ENCODE measurements at regions not wholly inside any gene's neighbourhood (a gene's known extent, or its start where the extent isn't known, plus 50 kb on each side); places are given as distances from the start of the nearest gene placed in this dataset.
A peak's percentile ranks its signal among the peaks of the same experiment; 100 is the strongest.

DNA sequence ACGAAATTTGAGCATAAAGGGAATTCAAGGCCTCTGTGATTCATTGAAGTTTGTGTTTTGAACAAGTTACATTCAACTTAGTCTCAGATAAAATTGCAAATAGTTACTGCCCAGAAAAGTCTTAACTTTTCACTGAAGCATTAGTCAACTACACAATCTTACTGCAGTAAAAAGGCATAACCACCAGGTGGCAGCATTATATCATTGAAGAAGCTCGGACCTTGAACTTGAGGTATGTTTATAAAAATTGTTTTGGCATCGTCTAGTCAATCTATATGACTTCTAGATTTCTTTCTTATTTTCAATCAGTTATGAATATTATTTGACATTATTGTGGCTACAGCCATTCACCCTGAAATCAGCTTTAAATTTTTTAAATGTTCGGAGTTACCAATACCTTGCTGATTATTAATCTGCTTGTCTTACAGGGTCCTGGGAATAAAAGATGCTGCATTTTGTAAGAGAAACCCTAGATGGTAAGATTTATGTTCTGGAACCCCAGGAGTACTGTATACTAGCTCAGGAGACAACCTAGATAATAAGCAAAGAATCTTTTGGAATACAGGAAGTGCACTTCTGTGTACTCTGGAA lies 83.9 kb upstream of the GRAMD2B start (continued):
- no peak for TF ChIP-seq U2AF1 (optimal IDR thresholded peaks at IDR 0.05; ENCODE audit: low read depth, low read length)
- TF ChIP-seq CCAR2 (optimal IDR thresholded peaks at IDR 0.05; ENCODE audit: low read depth, low read length): no peak
- TF ChIP-seq IKZF1 (IDR thresholded peaks at IDR 0.05): no peak
- TF ChIP-seq, protein P1, sequence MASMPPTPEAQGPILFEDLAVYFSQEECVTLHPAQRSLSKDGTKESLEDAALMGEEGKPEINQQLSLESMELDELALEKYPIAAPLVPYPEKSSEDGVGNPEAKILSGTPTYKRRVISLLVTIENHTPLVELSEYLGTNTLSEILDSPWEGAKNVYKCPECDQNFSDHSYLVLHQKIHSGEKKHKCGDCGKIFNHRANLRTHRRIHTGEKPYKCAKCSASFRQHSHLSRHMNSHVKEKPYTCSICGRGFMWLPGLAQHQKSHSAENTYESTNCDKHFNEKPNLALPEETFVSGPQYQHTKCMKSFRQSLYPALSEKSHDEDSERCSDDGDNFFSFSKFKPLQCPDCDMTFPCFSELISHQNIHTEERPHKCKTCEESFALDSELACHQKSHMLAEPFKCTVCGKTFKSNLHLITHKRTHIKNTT (CRISPR knock-in tag; IDR thresholded peaks at IDR 0.05): no peak
- no peak for TF ChIP-seq GMEB1 (CRISPR knock-in tag; IDR thresholded peaks at IDR 0.05; ENCODE audit: borderline replicate concordance)
- no peak for TF ChIP-seq PHF5A (CRISPR knock-in tag; IDR thresholded peaks at IDR 0.05; ENCODE audit: low read depth, unreplicated experiment)
- TF ChIP-seq SALL1 (CRISPR knock-in tag; IDR thresholded peaks at IDR 0.05): no peak
- TF ChIP-seq STAG1 (CRISPR knock-in tag; IDR thresholded peaks at IDR 0.05): peak; percentile 90
- no peak for TF ChIP-seq ZNF670 (CRISPR knock-in tag; IDR thresholded peaks at IDR 0.05; ENCODE audit: borderline replicate concordance)
- no peak for TF ChIP-seq CBX2 (IDR thresholded peaks at IDR 0.05; ENCODE audit: low read depth, low read length)
- no peak for TF ChIP-seq CBX2 (CRISPR knock-in tag; IDR thresholded peaks at IDR 0.05; ENCODE audit: low read depth)
- no peak for TF ChIP-seq ZNF292 (CRISPR knock-in tag; IDR thresholded peaks at IDR 0.05; ENCODE audit: borderline replicate concordance, low read depth)
- no peak for TF ChIP-seq ARID2 (CRISPR knock-in tag; IDR thresholded peaks at IDR 0.05; ENCODE audit: borderline replicate concordance)
- TF ChIP-seq RNF2 (conservative IDR thresholded peaks at IDR 0.05; ENCODE audit: low read depth): no peak
- peak; percentile 61 for TF ChIP-seq ARID3A (IDR thresholded peaks at IDR 0.05; ENCODE audit: low read depth, low read length)
- no peak for TF ChIP-seq PAX8 (CRISPR knock-in tag; IDR thresholded peaks at IDR 0.05; ENCODE audit: borderline replicate concordance)
- no peak for TF ChIP-seq HOXA5 (CRISPR knock-in tag; IDR thresholded peaks at IDR 0.05)
- no peak for TF ChIP-seq DNMT1 (CRISPR knock-in tag; IDR thresholded peaks at IDR 0.05)
- TF ChIP-seq, protein P2, sequence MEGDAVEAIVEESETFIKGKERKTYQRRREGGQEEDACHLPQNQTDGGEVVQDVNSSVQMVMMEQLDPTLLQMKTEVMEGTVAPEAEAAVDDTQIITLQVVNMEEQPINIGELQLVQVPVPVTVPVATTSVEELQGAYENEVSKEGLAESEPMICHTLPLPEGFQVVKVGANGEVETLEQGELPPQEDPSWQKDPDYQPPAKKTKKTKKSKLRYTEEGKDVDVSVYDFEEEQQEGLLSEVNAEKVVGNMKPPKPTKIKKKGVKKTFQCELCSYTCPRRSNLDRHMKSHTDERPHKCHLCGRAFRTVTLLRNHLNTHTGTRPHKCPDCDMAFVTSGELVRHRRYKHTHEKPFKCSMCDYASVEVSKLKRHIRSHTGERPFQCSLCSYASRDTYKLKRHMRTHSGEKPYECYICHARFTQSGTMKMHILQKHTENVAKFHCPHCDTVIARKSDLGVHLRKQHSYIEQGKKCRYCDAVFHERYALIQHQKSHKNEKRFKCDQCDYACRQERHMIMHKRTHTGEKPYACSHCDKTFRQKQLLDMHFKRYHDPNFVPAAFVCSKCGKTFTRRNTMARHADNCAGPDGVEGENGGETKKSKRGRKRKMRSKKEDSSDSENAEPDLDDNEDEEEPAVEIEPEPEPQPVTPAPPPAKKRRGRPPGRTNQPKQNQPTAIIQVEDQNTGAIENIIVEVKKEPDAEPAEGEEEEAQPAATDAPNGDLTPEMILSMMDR (CRISPR knock-in tag; IDR thresholded peaks at IDR 0.05): peak; percentile 77
- TF ChIP-seq SMC3 (IDR thresholded peaks at IDR 0.05; ENCODE audit: low read length): peak; percentile 84
- TF ChIP-seq NR1H2 (CRISPR knock-in tag; IDR thresholded peaks at IDR 0.05; ENCODE audit: borderline replicate concordance, low read depth): no peak
- TF ChIP-seq, protein P3, sequence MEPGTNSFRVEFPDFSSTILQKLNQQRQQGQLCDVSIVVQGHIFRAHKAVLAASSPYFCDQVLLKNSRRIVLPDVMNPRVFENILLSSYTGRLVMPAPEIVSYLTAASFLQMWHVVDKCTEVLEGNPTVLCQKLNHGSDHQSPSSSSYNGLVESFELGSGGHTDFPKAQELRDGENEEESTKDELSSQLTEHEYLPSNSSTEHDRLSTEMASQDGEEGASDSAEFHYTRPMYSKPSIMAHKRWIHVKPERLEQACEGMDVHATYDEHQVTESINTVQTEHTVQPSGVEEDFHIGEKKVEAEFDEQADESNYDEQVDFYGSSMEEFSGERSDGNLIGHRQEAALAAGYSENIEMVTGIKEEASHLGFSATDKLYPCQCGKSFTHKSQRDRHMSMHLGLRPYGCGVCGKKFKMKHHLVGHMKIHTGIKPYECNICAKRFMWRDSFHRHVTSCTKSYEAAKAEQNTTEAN (CRISPR knock-in tag; conservative IDR thresholded peaks at IDR 0.05): no peak

Data from HepG2 (cell line).